MM.1S (cell line): ENCODE measurements at regions not wholly inside any gene's neighbourhood (a gene's known extent, or its start where the extent isn't known, plus 50 kb on each side); places are given as distances from the start of the nearest gene placed in this dataset.

Source experiments
- DNase-seq: peaks from one replicate; pipeline ENCODE4 v3.0.0-alpha.2; 2015
- H2AFZ ChIP-seq: fragments of 300-600 bp; sonication (generic); 2 replicates; pipeline ENCODE4 v1.6.0; 2016; ENCODE audit warnings: antibody characterized with exemption, low read length
- H3F3A ChIP-seq: fragments of 300-600 bp; sonication (generic); 2 replicates; pipeline ENCODE4 v1.6.1; 2016; ENCODE audit warnings: mild to moderate bottlenecking, antibody characterized with exemption, low read length, moderate library complexity, mixed read lengths; ENCODE audit not compliant: insufficient read depth
- H3K27ac ChIP-seq: fragments of 300-600 bp; sonication (generic); 2 replicates; pipeline ENCODE4 v1.5.1; 2016; ENCODE audit warnings: mild to moderate bottlenecking, low read length
- H3K27me3 ChIP-seq: fragments of 300-600 bp; sonication (generic); replicated peaks from 2 replicates; pipeline ENCODE4 v1.6.0; 2016; ENCODE audit warnings: low read length; ENCODE audit not compliant: insufficient read depth
- H3K36me3 ChIP-seq: fragments of 300-600 bp; sonication (generic); replicated peaks from 2 replicates; pipeline ENCODE4 v1.6.1; 2016; ENCODE audit warnings: mild to moderate bottlenecking, low read length, mixed read lengths; ENCODE audit not compliant: insufficient read depth
- H3K4me1 ChIP-seq: fragments of 300-600 bp; sonication (generic); 2 replicates; pipeline ENCODE4 v1.6.1; 2016; ENCODE audit warnings: low read length, mixed read lengths
- H3K4me2 ChIP-seq: fragments of 300-600 bp; sonication (generic); 2 replicates; pipeline ENCODE4 v1.6.0; 2016; ENCODE audit warnings: low read depth, low read length
- H3K4me3 ChIP-seq: fragments of 300-600 bp; sonication (generic); 2 replicates; pipeline ENCODE4 v1.5.1; 2016; ENCODE audit warnings: low read length, mixed read lengths
- H3K79me2 ChIP-seq: fragments of 300-600 bp; sonication (generic); 2 replicates; pipeline ENCODE4 v1.6.1; 2016; ENCODE audit warnings: mixed run types, low read length, mixed read lengths
- H3K9ac ChIP-seq: fragments of 300-600 bp; sonication (generic); 2 replicates; pipeline ENCODE4 v1.6.1; 2016; ENCODE audit warnings: low read length, mixed read lengths
- H3K9me2 ChIP-seq: fragments of 300-600 bp; sonication (generic); replicated peaks from 2 replicates; pipeline ENCODE4 v1.6.1; 2016; ENCODE audit warnings: mild to moderate bottlenecking, low read length, mixed read lengths; ENCODE audit not compliant: insufficient read depth
- H3K9me3 ChIP-seq: fragments of 300-600 bp; sonication (generic); replicated peaks from 2 replicates; pipeline ENCODE4 v1.6.1; 2016; ENCODE audit warnings: mild to moderate bottlenecking, low read length, mixed read lengths; ENCODE audit not compliant: insufficient read depth
- H4K20me1 ChIP-seq: fragments of 300-600 bp; sonication (generic); 2 replicates; pipeline ENCODE4 v1.6.1; 2016; ENCODE audit warnings: mild to moderate bottlenecking, low read length, moderate library complexity, mixed read lengths; ENCODE audit not compliant: insufficient read depth
- CTCF ChIP-seq: fragments of 300-600 bp; sonication (generic); IDR thresholded peaks from 2 replicates; pipeline ENCODE4 v1.5.1; 2016; ENCODE audit warnings: antibody characterized with exemption, low read length, mixed read lengths
- EZH2 ChIP-seq: fragments of 300-600 bp; sonication (generic); optimal IDR thresholded peaks from 2 replicates; pipeline ENCODE3; 2017; ENCODE audit warnings: low read depth, mild to moderate bottlenecking, antibody characterized with exemption, low read length, mixed read lengths
- EZH2phosphoT487 ChIP-seq: fragments of 300-600 bp; sonication (generic); IDR thresholded peaks from 2 replicates; pipeline ENCODE4 v1.6.1; 2018; ENCODE audit warnings: antibody characterized with exemption, low read length

GRCh38 chr16:79665970-79666369, 65.4 kb upstream of the MAF start:
- H4K20me1 ChIP-seq: no peaks in the 10 kb centered on the region
- H3K9ac ChIP-seq: no peak overlapping the region
- H2AFZ ChIP-seq: no peak overlapping the region
- no peak overlapping the region for H3K4me3 ChIP-seq
- H3K27me3 ChIP-seq: no peaks in the 10 kb centered on the region
- TF ChIP-seq EZH2phosphoT487 (no peak), EZH2 (no peak), CTCF (no peak)
- H3K9me3 ChIP-seq: no peaks in the 10 kb centered on the region
- H3K4me1 ChIP-seq: no peaks in the 10 kb centered on the region
- H3K9me2 ChIP-seq: no peaks in the 10 kb centered on the region
- no peaks in the 10 kb centered on the region for H3K79me2 ChIP-seq
- no peak overlapping the region for H3K4me2 ChIP-seq
- no peaks in the 10 kb centered on the region for H3F3A ChIP-seq
- no peak overlapping the region for H3K27ac ChIP-seq
- DNase-seq: no peak
- H3K36me3 ChIP-seq: no peaks in the 10 kb centered on the region

DNA sequence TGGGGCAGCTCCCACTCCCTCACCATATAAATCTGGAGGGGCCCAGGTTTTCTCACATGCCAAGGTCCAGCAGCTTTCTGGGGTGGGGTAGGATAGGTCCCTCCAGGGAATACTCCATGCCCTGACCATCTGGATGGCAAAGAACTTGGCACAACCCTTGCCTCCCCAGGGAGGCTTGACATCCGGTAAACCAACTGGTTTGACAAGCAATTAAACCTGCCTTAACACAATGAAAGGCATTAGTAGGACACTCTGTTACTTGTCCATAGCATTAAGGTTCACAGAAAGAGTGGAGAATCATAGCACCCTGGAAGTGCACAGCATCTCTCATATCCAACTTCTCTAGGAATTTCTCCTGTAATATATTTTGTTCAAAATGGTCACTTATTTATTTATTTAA, 63.9 kb upstream of the MAF start:
- Histone ChIP-seq H3F3A (no peaks in the 10 kb centered on the region), H3K4me1 (no peaks in the 10 kb centered on the region), H3K9me2 (no peaks in the 10 kb centered on the region), H3K79me2 (no peaks in the 10 kb centered on the region), H3K27ac (no peak overlapping the region), H3K27me3 (no peaks in the 10 kb centered on the region), H3K9ac (no peak overlapping the region), H3K4me3 (no peak overlapping the region), H2AFZ (no peak overlapping the region), H3K9me3 (no peaks in the 10 kb centered on the region), H4K20me1 (no peaks in the 10 kb centered on the region), H3K4me2 (no peak overlapping the region), H3K36me3 (no peaks in the 10 kb centered on the region)
- TF ChIP-seq EZH2phosphoT487 (no peak), EZH2 (no peak), CTCF (no peak)
- no peak for DNase-seq

DNA sequence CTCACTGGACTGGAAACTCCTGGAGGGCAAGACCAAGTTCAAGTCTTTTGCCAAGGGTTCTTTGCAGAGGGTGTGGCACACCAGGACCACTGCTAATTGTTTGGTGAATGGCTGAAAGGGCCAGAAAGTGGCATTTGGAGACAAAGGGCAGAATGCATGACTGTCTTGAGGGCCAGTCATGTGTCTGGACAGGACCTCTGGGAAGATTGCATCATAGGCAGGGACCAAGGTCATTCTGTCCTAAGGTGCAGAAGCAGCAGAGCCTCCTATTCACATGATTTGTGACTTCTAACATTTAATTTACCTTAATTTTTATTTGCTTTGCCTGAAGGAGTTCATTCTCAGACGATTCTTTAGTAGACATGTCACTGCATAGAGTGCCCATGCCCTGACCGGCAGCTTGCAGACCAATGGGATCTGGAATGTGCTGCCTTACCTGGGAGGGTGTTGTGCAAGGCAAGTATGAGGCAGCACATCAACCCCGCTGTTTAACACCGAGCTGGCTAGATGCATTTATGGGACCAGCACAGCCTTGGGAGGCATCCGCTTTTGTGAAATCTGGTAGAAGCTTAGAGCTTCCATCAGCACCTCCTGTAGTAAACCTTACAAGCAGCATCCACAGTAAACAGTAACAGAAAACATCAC, 62.3 kb upstream of the MAF start:
- Histone ChIP-seq H3K27me3 (no peaks in the 10 kb centered on the region), H3K27ac (no peak overlapping the region), H2AFZ (no peak overlapping the region), H3K9me2 (no peaks in the 10 kb centered on the region), H4K20me1 (no peaks in the 10 kb centered on the region), H3K9ac (no peak overlapping the region), H3K79me2 (no peaks in the 10 kb centered on the region), H3K4me1 (no peaks in the 10 kb centered on the region), H3K4me2 (no peak overlapping the region), H3K9me3 (no peaks in the 10 kb centered on the region), H3K36me3 (no peaks in the 10 kb centered on the region), H3F3A (no peaks in the 10 kb centered on the region), H3K4me3 (no peak overlapping the region)
- DNase-seq: no peak
- TF ChIP-seq CTCF: no peak
- no peak for TF ChIP-seq EZH2
- no peak for TF ChIP-seq EZH2phosphoT487
